ENCODE measurements at regions not wholly inside any gene's neighbourhood (a gene's known extent, or its start where the extent isn't known, plus 50 kb on each side); places are given as distances from the start of the nearest gene placed in this dataset.

GRCh38 chr18:37711766-37712505 is 146.3 kb upstream of the CELF4 start:
- DNase-seq (ENCODE audit: low read depth) (no peak), FAIRE-seq (no peak)
- H3K79me2 ChIP-seq (ENCODE audit: insufficient read depth, low read length): no peaks in the 10 kb centered on the region
- H3K9me3 Mint-ChIP-seq (ENCODE audit: unreplicated experiment): no peaks in the 10 kb centered on the region
- H3K4me3 Mint-ChIP-seq (ENCODE audit: unreplicated experiment): no peak overlapping the region
- no peaks in the 10 kb centered on the region for H3K4me1 Mint-ChIP-seq (ENCODE audit: low read depth, unreplicated experiment)
- H3K9me3 ChIP-seq (ENCODE audit: insufficient read depth, low read depth, low read length): no peaks in the 10 kb centered on the region
- no peaks in the 10 kb centered on the region for H3K4me1 ChIP-seq (ENCODE audit: insufficient read depth, low read length)
- H3K27ac Mint-ChIP-seq (ENCODE audit: unreplicated experiment): no peak overlapping the region
- no peaks in the 10 kb centered on the region for H3K27me3 ChIP-seq (ENCODE audit: insufficient read depth, low read length)
- no peak for TF ChIP-seq EZH2 (IDR thresholded peaks at IDR 0.05; ENCODE audit: insufficient read depth, low read length)
- TF ChIP-seq CTCF (IDR thresholded peaks at IDR 0.05; ENCODE audit: insufficient read depth, low read depth, low read length): no peak
- no peak overlapping the region for H2AFZ ChIP-seq (ENCODE audit: low read depth, low read length)
- H3K36me3 Mint-ChIP-seq (ENCODE audit: low read depth, unreplicated experiment): no peaks in the 10 kb centered on the region
- peaks cover 6% of the 10 kb centered on the region for H3K27me3 Mint-ChIP-seq (ENCODE audit: low read depth, unreplicated experiment)
- H4K20me1 ChIP-seq (ENCODE audit: insufficient read depth, low read length): no peaks in the 10 kb centered on the region
- no peak overlapping the region for H3K27ac ChIP-seq (ENCODE audit: low read depth, low read length)
- no peak overlapping the region for H3K4me3 ChIP-seq (ENCODE audit: insufficient read depth, low read depth, low read length)
- no peaks in the 10 kb centered on the region for H3K36me3 ChIP-seq (ENCODE audit: insufficient read depth, low read length)
- no peak overlapping the region for H3K9ac ChIP-seq (ENCODE audit: low read length)
- no peak overlapping the region for H3K4me2 ChIP-seq (ENCODE audit: low read length)

DNA sequence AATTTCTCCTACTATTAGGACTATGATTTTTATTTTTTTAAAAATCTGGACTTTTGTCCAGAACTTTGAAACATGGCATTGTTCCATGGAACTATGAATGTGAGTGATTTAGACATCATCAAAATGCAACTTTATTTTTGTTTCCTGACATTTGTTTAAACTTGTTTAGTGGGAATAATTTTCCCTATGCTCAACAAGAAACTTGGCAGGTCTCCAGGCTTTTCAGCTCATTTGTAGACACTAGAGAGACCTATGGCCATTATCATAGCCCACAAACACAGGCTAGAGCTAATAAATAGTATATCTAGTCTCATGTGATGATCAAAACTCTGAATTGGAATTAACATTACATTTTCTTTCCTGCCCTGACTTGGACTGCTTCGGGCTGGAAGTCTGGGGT is 145.1 kb upstream of the CELF4 start:
- Mint-ChIP-seq H3K4me1 (ENCODE audit: low read depth, unreplicated experiment) (no peaks in the 10 kb centered on the region), H3K9me3 (ENCODE audit: unreplicated experiment) (no peaks in the 10 kb centered on the region), H3K36me3 (ENCODE audit: low read depth, unreplicated experiment) (no peaks in the 10 kb centered on the region), H3K4me3 (ENCODE audit: unreplicated experiment) (no peak overlapping the region), H3K27me3 (ENCODE audit: low read depth, unreplicated experiment) (peaks cover 6% of the 10 kb centered on the region), H3K27ac (ENCODE audit: unreplicated experiment) (no peak overlapping the region)
- no peak overlapping the region for H3K27ac ChIP-seq (ENCODE audit: low read depth, low read length)
- FAIRE-seq (no peak), DNase-seq (ENCODE audit: low read depth) (no peak)
- H3K79me2 ChIP-seq (ENCODE audit: insufficient read depth, low read length): no peaks in the 10 kb centered on the region
- H3K27me3 ChIP-seq (ENCODE audit: insufficient read depth, low read length): no peaks in the 10 kb centered on the region
- no peak for TF ChIP-seq EZH2 (IDR thresholded peaks at IDR 0.05; ENCODE audit: insufficient read depth, low read length)
- TF ChIP-seq CTCF (IDR thresholded peaks at IDR 0.05; ENCODE audit: insufficient read depth, low read depth, low read length): no peak
- H3K4me1 ChIP-seq (ENCODE audit: insufficient read depth, low read length): no peaks in the 10 kb centered on the region
- no peak overlapping the region for H3K4me3 ChIP-seq (ENCODE audit: insufficient read depth, low read depth, low read length)
- H4K20me1 ChIP-seq (ENCODE audit: insufficient read depth, low read length): no peaks in the 10 kb centered on the region
- no peak overlapping the region for H3K9ac ChIP-seq (ENCODE audit: low read length)
- H2AFZ ChIP-seq (ENCODE audit: low read depth, low read length): no peak overlapping the region
- no peak overlapping the region for H3K4me2 ChIP-seq (ENCODE audit: low read length)
- no peaks in the 10 kb centered on the region for H3K9me3 ChIP-seq (ENCODE audit: insufficient read depth, low read depth, low read length)
- H3K36me3 ChIP-seq (ENCODE audit: insufficient read depth, low read length): no peaks in the 10 kb centered on the region

GRCh38 chr18:37709740-37710139 is 144.1 kb upstream of the CELF4 start:
- Mint-ChIP-seq H3K27ac (ENCODE audit: unreplicated experiment) (no peak overlapping the region), H3K9me3 (ENCODE audit: unreplicated experiment) (no peaks in the 10 kb centered on the region), H3K27me3 (ENCODE audit: low read depth, unreplicated experiment) (peaks cover 6% of the 10 kb centered on the region), H3K4me1 (ENCODE audit: low read depth, unreplicated experiment) (no peaks in the 10 kb centered on the region), H3K36me3 (ENCODE audit: low read depth, unreplicated experiment) (no peaks in the 10 kb centered on the region), H3K4me3 (ENCODE audit: unreplicated experiment) (no peak overlapping the region)
- DNase-seq (ENCODE audit: low read depth) (no peak), FAIRE-seq (no peak)
- TF ChIP-seq EZH2 (IDR thresholded peaks at IDR 0.05; ENCODE audit: insufficient read depth, low read length): no peak
- no peak for TF ChIP-seq CTCF (IDR thresholded peaks at IDR 0.05; ENCODE audit: insufficient read depth, low read depth, low read length)
- no peak overlapping the region for H3K9ac ChIP-seq (ENCODE audit: low read length)
- no peak overlapping the region for H3K4me2 ChIP-seq (ENCODE audit: low read length)
- no peak overlapping the region for H2AFZ ChIP-seq (ENCODE audit: low read depth, low read length)
- H3K27ac ChIP-seq (ENCODE audit: low read depth, low read length): no peak overlapping the region
- no peaks in the 10 kb centered on the region for H3K79me2 ChIP-seq (ENCODE audit: insufficient read depth, low read length)
- no peaks in the 10 kb centered on the region for H3K27me3 ChIP-seq (ENCODE audit: insufficient read depth, low read length)
- no peak overlapping the region for H3K4me3 ChIP-seq (ENCODE audit: insufficient read depth, low read depth, low read length)
- H3K4me1 ChIP-seq (ENCODE audit: insufficient read depth, low read length): no peaks in the 10 kb centered on the region
- no peaks in the 10 kb centered on the region for H3K36me3 ChIP-seq (ENCODE audit: insufficient read depth, low read length)
- H4K20me1 ChIP-seq (ENCODE audit: insufficient read depth, low read length): no peaks in the 10 kb centered on the region
- no peaks in the 10 kb centered on the region for H3K9me3 ChIP-seq (ENCODE audit: insufficient read depth, low read depth, low read length)
